ENCODE measurements at regions not wholly inside any gene's neighbourhood (a gene's known extent, or its start where the extent isn't known, plus 50 kb on each side); places are given as distances from the start of the nearest gene placed in this dataset.

- H3K36me3 ChIP-seq, result no peaks in the 10 kb centered on the region
- H3K27ac ChIP-seq, result no peak overlapping the region
- no peaks in the 10 kb centered on the region for H3K4me1 ChIP-seq
- 88 to 93% methylated on average over 3 to 4 of the region's 5 CpGs for whole genome bisulfite sequencing, 2 donors (ENCODE audit: low coverage in 1 of 2)
- no peak overlapping the region for H3K4me3 ChIP-seq
- H3K27me3 ChIP-seq, result no peaks in the 10 kb centered on the region
- no peak for ATAC-seq
- no peak for TF ChIP-seq POLR2A (IDR thresholded peaks at IDR 0.05)
- TF ChIP-seq EP300 (IDR thresholded peaks at IDR 0.05), result no peak
- TF ChIP-seq, protein P1, sequence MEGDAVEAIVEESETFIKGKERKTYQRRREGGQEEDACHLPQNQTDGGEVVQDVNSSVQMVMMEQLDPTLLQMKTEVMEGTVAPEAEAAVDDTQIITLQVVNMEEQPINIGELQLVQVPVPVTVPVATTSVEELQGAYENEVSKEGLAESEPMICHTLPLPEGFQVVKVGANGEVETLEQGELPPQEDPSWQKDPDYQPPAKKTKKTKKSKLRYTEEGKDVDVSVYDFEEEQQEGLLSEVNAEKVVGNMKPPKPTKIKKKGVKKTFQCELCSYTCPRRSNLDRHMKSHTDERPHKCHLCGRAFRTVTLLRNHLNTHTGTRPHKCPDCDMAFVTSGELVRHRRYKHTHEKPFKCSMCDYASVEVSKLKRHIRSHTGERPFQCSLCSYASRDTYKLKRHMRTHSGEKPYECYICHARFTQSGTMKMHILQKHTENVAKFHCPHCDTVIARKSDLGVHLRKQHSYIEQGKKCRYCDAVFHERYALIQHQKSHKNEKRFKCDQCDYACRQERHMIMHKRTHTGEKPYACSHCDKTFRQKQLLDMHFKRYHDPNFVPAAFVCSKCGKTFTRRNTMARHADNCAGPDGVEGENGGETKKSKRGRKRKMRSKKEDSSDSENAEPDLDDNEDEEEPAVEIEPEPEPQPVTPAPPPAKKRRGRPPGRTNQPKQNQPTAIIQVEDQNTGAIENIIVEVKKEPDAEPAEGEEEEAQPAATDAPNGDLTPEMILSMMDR (IDR thresholded peaks at IDR 0.05), result no peak
- TF ChIP-seq POLR2AphosphoS5 (IDR thresholded peaks at IDR 0.05), result no peak
- peaks cover 0 to 8% (median 0%) of the 10 kb centered on the region in 3 donors for H3K9me3 ChIP-seq
Observed at GRCh38 chr3:72539856-72540255, 308.4 kb downstream of the SHQ1 start.

DNA sequence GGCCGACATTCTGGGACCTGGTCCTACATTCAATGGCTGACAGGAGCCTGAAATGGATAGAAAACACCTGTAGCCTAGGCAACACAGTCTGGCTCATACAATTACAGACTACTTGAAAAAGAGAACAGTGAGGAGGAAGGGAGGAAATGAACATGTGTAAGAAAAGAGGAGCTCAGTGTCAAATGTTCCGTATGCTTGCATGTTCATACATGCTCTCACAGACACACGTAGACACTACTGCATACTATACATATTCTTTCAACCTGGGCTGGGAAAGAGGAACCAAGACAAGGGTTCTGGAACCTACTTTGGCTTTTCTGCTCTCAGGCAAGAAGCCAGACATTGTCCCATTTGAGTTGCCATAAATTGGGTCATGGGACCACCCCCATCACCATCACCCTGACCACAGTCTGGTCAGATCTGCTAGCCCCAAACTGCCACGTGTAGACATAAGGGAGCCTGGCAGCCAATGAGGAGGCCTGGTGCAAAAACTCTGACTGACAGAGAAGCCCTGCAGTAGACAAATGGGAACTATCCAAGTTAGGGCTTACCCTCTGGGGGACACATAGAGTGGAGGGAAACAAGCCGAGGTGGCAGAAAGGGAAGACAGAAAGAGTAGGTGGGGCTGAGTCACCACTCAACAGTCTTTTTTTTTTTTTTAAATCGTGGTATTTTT, 310.0 kb downstream of the SHQ1 start:
- no peak for ATAC-seq
- Histone ChIP-seq H3K27ac (no peak overlapping the region), H3K4me3 (no peak overlapping the region), H3K9me3 (peaks cover 0 to 8% (median 0%) of the 10 kb centered on the region in 3 donors), H3K4me1 (no peaks in the 10 kb centered on the region), H3K27me3 (no peaks in the 10 kb centered on the region), H3K36me3 (no peaks in the 10 kb centered on the region)
- no peak for TF ChIP-seq POLR2AphosphoS5 (IDR thresholded peaks at IDR 0.05)
- TF ChIP-seq, protein P1 (IDR thresholded peaks at IDR 0.05), result no peak
- no peak for TF ChIP-seq POLR2A (IDR thresholded peaks at IDR 0.05)
- TF ChIP-seq EP300 (IDR thresholded peaks at IDR 0.05), result no peak
- 68 to 90% methylated on average over 2 to 5 of the region's 6 CpGs for WGBS, 2 donors (ENCODE audit: low coverage in 1 of 2)

DNA sequence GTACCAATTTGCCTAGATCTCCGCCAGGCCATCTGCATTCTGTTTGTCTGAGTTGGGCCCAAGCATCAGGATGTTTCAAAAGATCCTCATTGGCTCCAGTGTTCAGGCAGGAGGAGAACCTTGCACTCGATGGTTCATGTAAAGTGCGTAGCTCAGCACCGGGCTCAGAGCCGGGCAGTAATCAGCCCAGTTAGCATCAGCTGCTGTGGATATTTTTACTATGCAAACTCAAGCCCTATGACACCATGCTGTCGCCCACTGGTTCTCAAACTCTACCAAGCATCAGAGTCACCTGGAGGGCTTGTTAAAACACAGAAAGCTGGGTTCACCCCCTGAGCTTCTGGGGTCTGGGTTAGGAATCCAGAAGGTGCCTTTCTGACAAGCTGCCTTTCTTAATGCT, 310.8 kb downstream of the SHQ1 start:
- Histone ChIP-seq H3K27me3 (no peaks in the 10 kb centered on the region), H3K4me1 (no peaks in the 10 kb centered on the region), H3K27ac (no peak overlapping the region), H3K4me3 (no peak overlapping the region), H3K36me3 (no peaks in the 10 kb centered on the region), H3K9me3 (peaks cover 0 to 8% (median 0%) of the 10 kb centered on the region in 3 donors)
- ATAC-seq, result no peak
- TF ChIP-seq, protein P1 (IDR thresholded peaks at IDR 0.05), result no peak
- TF ChIP-seq POLR2AphosphoS5 (IDR thresholded peaks at IDR 0.05) (no peak), EP300 (IDR thresholded peaks at IDR 0.05) (no peak), POLR2A (IDR thresholded peaks at IDR 0.05) (no peak)
- 83 to 100% methylated on average over 1 of the region's 6 CpGs for WGBS, 2 donors (ENCODE audit: low coverage in 1 of 2)

DNA sequence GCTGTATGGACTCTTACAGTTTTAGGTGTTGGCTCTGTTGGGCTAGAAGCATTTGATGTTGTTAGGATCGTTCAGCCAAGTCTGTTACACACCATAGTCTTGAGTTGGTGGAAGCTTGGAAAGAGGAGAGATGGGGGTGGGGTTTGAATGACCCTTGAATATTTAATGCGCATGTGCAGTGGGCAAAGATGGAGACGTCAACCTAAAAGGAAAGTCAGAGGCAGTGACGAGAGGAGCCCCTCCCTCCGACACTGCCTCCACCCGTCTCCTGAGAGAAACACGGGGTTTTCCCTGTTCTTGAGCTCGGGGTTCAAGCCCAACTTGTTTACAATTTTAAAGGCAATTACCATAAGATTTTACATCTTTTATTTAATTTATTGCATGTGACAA, 311.4 kb downstream of the SHQ1 start:
- no peaks in the 10 kb centered on the region for H3K36me3 ChIP-seq
- ATAC-seq, result no peak
- no peak overlapping the region for H3K4me3 ChIP-seq
- WGBS, 2 donors (ENCODE audit: low coverage in 1 of 2), result 83 to 95% methylated on average over 3 to 8 of the region's 8 CpGs
- no peaks in the 10 kb centered on the region for H3K27me3 ChIP-seq
- H3K9me3 ChIP-seq, result peaks cover 0 to 7% (median 0%) of the 10 kb centered on the region in 3 donors
- no peak for TF ChIP-seq EP300 (IDR thresholded peaks at IDR 0.05)
- no peak overlapping the region for H3K27ac ChIP-seq
- no peaks in the 10 kb centered on the region for H3K4me1 ChIP-seq

DNA sequence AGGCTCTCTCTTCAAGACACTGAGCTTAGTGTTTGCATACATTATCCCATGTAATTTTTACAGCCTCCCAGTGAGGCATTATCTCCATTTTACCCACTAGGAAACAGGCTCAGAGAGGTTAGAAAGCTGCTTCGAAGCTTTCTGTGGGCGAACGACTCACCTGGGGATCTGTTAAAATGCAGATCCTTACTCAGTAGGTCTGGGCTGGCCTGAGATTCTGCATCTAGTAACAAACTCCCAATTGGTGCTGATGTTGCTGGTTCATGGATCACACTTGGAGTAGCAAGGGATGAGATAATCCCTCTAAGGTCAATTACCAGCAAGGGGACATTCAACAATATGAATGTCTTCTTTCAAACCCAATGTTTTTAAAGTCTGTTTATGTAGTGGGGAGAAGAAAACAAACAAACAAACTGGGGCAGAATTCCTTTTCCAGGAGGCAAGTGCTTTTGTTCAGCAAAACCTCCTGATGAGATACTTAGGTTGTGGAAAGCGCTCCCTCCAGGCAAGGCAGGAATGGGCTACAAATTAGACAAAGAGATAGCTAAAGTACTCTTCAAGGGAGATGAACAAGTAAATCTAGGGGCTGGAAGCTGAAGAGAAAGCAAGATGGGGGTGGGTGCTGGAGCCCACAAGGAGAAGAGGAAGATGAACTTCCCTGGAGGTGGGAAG, 311.9 kb downstream of the SHQ1 start:
- H3K4me1 ChIP-seq, result no peaks in the 10 kb centered on the region
- H3K9me3 ChIP-seq, result peaks cover 0 to 2% (median 0%) of the 10 kb centered on the region in 3 donors
- no peaks in the 10 kb centered on the region for H3K27me3 ChIP-seq
- H3K4me3 ChIP-seq, result no peak overlapping the region
- 94 to 100% methylated on average over 3 to 4 of the region's 4 CpGs for WGBS, 2 donors (ENCODE audit: low coverage in 1 of 2)
- no peaks in the 10 kb centered on the region for H3K36me3 ChIP-seq
- no peak for ATAC-seq
- H3K27ac ChIP-seq, result no peak overlapping the region
- TF ChIP-seq POLR2AphosphoS5 (IDR thresholded peaks at IDR 0.05) (no peak), EP300 (IDR thresholded peaks at IDR 0.05) (no peak), POLR2A (IDR thresholded peaks at IDR 0.05) (no peak)
- TF ChIP-seq, protein P1 (IDR thresholded peaks at IDR 0.05), result no peak

All from gastroesophageal sphincter (tissue), 4 donors.